ENCODE measurements at regions not wholly inside any gene's neighbourhood (a gene's known extent, or its start where the extent isn't known, plus 50 kb on each side); places are given as distances from the start of the nearest gene placed in this dataset.

- Histone ChIP-seq H3K9me3 (ENCODE audit: control insufficient read depth, insufficient read depth, low read length) (no peaks in the 10 kb centered on the region), H3K27ac (ENCODE audit: low read depth, low read length) (no peak overlapping the region), H3K4me1 (ENCODE audit: control insufficient read depth, low read length) (no peaks in the 10 kb centered on the region), H3K79me2 (ENCODE audit: control insufficient read depth, low read length) (no peaks in the 10 kb centered on the region), H4K20me1 (ENCODE audit: control insufficient read depth, insufficient read depth, low read depth, low read length) (no peaks in the 10 kb centered on the region), H3K4me2 (ENCODE audit: low read length) (no peak overlapping the region), H3K9me2 (replicated peaks; ENCODE audit: control insufficient read depth, low read length) (no peaks in the 10 kb centered on the region), H3K36me3 (ENCODE audit: control insufficient read depth, low read length) (no peaks in the 10 kb centered on the region), H3K4me3 (ENCODE audit: low read length) (no peak overlapping the region), H3K27me3 (ENCODE audit: control insufficient read depth, low read length) (no peaks in the 10 kb centered on the region), H3F3A (ENCODE audit: control insufficient read depth, insufficient read depth) (no peaks in the 10 kb centered on the region)
- no peak for TF ChIP-seq EZH2phosphoT487 (IDR thresholded peaks at IDR 0.05; ENCODE audit: borderline replicate concordance, low read length)
- TF ChIP-seq CTCF (IDR thresholded peaks at IDR 0.05; ENCODE audit: low read depth, low read length, poor library complexity, severe bottlenecking), result no peak
Observed at GRCh38 chr6:11362564-11362963, 130.1 kb upstream of the NEDD9 start.

GRCh38 chr6:11358904-11359830 is 126.7 kb upstream of the NEDD9 start:
- no peak overlapping the region for H3K4me2 ChIP-seq (ENCODE audit: low read length)
- no peaks in the 10 kb centered on the region for H3K9me2 ChIP-seq (replicated peaks; ENCODE audit: control insufficient read depth, low read length)
- no peak overlapping the region for H3K4me3 ChIP-seq (ENCODE audit: low read length)
- H3K27me3 ChIP-seq (ENCODE audit: control insufficient read depth, low read length), result no peaks in the 10 kb centered on the region
- H4K20me1 ChIP-seq (ENCODE audit: control insufficient read depth, insufficient read depth, low read depth, low read length), result no peaks in the 10 kb centered on the region
- H3K79me2 ChIP-seq (ENCODE audit: control insufficient read depth, low read length), result no peaks in the 10 kb centered on the region
- no peaks in the 10 kb centered on the region for H3K9me3 ChIP-seq (ENCODE audit: control insufficient read depth, insufficient read depth, low read length)
- TF ChIP-seq CTCF (IDR thresholded peaks at IDR 0.05; ENCODE audit: low read depth, low read length, poor library complexity, severe bottlenecking), result no peak
- TF ChIP-seq EZH2phosphoT487 (IDR thresholded peaks at IDR 0.05; ENCODE audit: borderline replicate concordance, low read length), result no peak
- H3F3A ChIP-seq (ENCODE audit: control insufficient read depth, insufficient read depth), result no peaks in the 10 kb centered on the region
- H3K4me1 ChIP-seq (ENCODE audit: control insufficient read depth, low read length), result no peaks in the 10 kb centered on the region
- H3K36me3 ChIP-seq (ENCODE audit: control insufficient read depth, low read length), result no peaks in the 10 kb centered on the region
- no peak overlapping the region for H3K27ac ChIP-seq (ENCODE audit: low read depth, low read length)

- Histone ChIP-seq H3K79me2 (ENCODE audit: control insufficient read depth, low read length) (no peaks in the 10 kb centered on the region), H3K4me2 (ENCODE audit: low read length) (no peak overlapping the region), H3K4me3 (ENCODE audit: low read length) (no peak overlapping the region), H4K20me1 (ENCODE audit: control insufficient read depth, insufficient read depth, low read depth, low read length) (no peaks in the 10 kb centered on the region), H3K27me3 (ENCODE audit: control insufficient read depth, low read length) (no peaks in the 10 kb centered on the region), H3K4me1 (ENCODE audit: control insufficient read depth, low read length) (no peaks in the 10 kb centered on the region), H3K9me3 (ENCODE audit: control insufficient read depth, insufficient read depth, low read length) (no peaks in the 10 kb centered on the region), H3K27ac (ENCODE audit: low read depth, low read length) (no peak overlapping the region), H3K36me3 (ENCODE audit: control insufficient read depth, low read length) (no peaks in the 10 kb centered on the region), H3K9me2 (replicated peaks; ENCODE audit: control insufficient read depth, low read length) (no peaks in the 10 kb centered on the region), H3F3A (ENCODE audit: control insufficient read depth, insufficient read depth) (no peaks in the 10 kb centered on the region)
- no peak for TF ChIP-seq CTCF (IDR thresholded peaks at IDR 0.05; ENCODE audit: low read depth, low read length, poor library complexity, severe bottlenecking)
- no peak for TF ChIP-seq EZH2phosphoT487 (IDR thresholded peaks at IDR 0.05; ENCODE audit: borderline replicate concordance, low read length)
Observed at GRCh38 chr6:11357285-11357684, 124.8 kb upstream of the NEDD9 start.
